IgD-negative memory B cell (primary cell): ENCODE measurements at regions not wholly inside any gene's neighbourhood (a gene's known extent, or its start where the extent isn't known, plus 50 kb on each side); places are given as distances from the start of the nearest gene placed in this dataset.

Experiments used
- H3K27ac Mint-ChIP-seq, 3 donors: one replicate each; pipeline ENCODE4 v1.8.0; 2020 to 2022; ENCODE audit warnings: mild to moderate bottlenecking in 3 of 3, mixed read lengths in 3 of 3, moderate library complexity in 1 of 3
- H3K27me3 Mint-ChIP-seq: one replicate; pipeline ENCODE4 v1.8.0; 2021; ENCODE audit warnings: mixed read lengths
- H3K36me3 Mint-ChIP-seq: one replicate; pipeline ENCODE4 v1.8.0; 2020; ENCODE audit warnings: mild to moderate bottlenecking, mixed read lengths
- H3K4me1 Mint-ChIP-seq, 3 donors: one replicate each; pipeline ENCODE4 v1.8.0; 2020 to 2022; ENCODE audit warnings: mixed read lengths in 3 of 3, mild to moderate bottlenecking in 1 of 3
- H3K4me3 Mint-ChIP-seq, 4 donors: one replicate each; pipeline ENCODE4 v1.8.0; 2020 to 2022; ENCODE audit warnings: mild to moderate bottlenecking in 4 of 4, mixed read lengths in 4 of 4, moderate library complexity in 3 of 4
- H3K9me3 Mint-ChIP-seq, 3 donors: one replicate each; pipeline ENCODE4 v1.8.0; 2020 to 2021; ENCODE audit warnings: mixed read lengths in 3 of 3, mild to moderate bottlenecking in 1 of 3

GRCh38 chr12:111310076-111310870 lies 58.6 kb downstream of the PHETA1 start:
- no peak overlapping the region for H3K4me3 Mint-ChIP-seq
- peaks cover 9% of the 10 kb centered on the region for H3K27me3 Mint-ChIP-seq
- H3K9me3 Mint-ChIP-seq: peaks cover 4 to 9% (median 6%) of the 10 kb centered on the region in 3 donors
- H3K4me1 Mint-ChIP-seq: peaks cover 0 to 3% (median 2%) of the 10 kb centered on the region in 3 donors
- no peak overlapping the region for H3K27ac Mint-ChIP-seq
- H3K36me3 Mint-ChIP-seq: no peaks in the 10 kb centered on the region

GRCh38 chr12:111309584-111309983 lies 59.3 kb downstream of the PHETA1 start:
- H3K4me1 Mint-ChIP-seq: peaks cover 0 to 3% (median 2%) of the 10 kb centered on the region in 3 donors
- peaks cover 9% of the 10 kb centered on the region for H3K27me3 Mint-ChIP-seq
- H3K9me3 Mint-ChIP-seq: peaks cover 7 to 13% (median 11%) of the 10 kb centered on the region in 3 donors
- H3K27ac Mint-ChIP-seq: no peak overlapping the region
- peak overlapping the region in 1 of 4 donors; percentile 15 for H3K4me3 Mint-ChIP-seq
- no peaks in the 10 kb centered on the region for H3K36me3 Mint-ChIP-seq

DNA sequence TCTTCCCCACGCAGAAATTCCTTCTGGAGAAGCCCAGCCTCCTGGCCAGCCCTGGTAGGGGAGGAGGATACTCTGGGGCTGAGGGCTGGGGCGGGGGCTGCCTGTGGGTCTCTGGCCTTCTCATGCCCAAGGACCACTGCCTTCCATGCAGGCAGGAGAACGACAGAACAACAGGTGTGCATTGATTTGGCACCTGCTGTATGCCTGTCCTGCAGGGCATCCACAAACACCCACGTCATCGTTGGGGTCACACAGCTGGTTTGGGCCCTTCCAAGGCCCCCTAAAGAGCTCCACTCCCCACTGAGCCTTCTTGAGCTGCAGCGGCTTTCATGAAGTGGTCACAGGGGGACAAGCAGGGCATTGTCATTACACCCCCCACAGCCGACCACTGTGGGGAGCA lies 60.4 kb downstream of the PHETA1 start:
- Mint-ChIP-seq H3K27me3 (peaks cover 1% of the 10 kb centered on the region), H3K9me3 (peaks cover 11 to 17% (median 16%) of the 10 kb centered on the region in 3 donors), H3K36me3 (no peaks in the 10 kb centered on the region), H3K4me1 (peaks cover 0 to 2% (median 0%) of the 10 kb centered on the region in 3 donors), H3K4me3 (no peak overlapping the region), H3K27ac (no peak overlapping the region)

GRCh38 chr12:111304642-111305071 lies 64.2 kb downstream of the PHETA1 start:
- Mint-ChIP-seq H3K4me3 (no peak overlapping the region), H3K4me1 (peaks cover 0 to 2% (median 0%) of the 10 kb centered on the region in 3 donors), H3K27ac (no peak overlapping the region), H3K9me3 (peaks cover 11 to 17% (median 16%) of the 10 kb centered on the region in 3 donors), H3K27me3 (no peaks in the 10 kb centered on the region), H3K36me3 (no peaks in the 10 kb centered on the region)

DNA sequence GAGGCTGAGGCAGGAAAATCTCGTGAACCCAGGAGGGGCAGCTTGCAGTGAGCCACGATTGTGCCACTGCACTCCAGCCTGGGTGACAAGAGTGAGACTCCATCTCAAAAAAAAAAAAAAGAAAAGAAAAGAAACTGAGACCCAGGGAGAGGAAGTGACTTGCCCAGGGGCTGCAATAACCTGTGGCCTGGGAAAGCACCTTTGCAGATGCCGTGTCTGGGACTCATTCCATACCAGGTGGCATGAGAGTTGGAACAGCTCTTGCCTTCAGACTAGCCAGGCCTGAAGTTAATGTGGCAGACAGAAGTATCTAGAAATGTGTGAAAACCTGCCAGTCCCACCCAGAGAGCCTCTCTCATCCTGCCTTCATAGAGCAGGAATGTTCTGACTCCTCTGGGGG lies 65.4 kb downstream of the PHETA1 start:
- Mint-ChIP-seq H3K4me3 (no peak overlapping the region), H3K27me3 (no peaks in the 10 kb centered on the region), H3K9me3 (peaks cover 11 to 17% (median 16%) of the 10 kb centered on the region in 3 donors), H3K4me1 (no peaks in the 10 kb centered on the region), H3K36me3 (no peaks in the 10 kb centered on the region), H3K27ac (no peak overlapping the region)

DNA sequence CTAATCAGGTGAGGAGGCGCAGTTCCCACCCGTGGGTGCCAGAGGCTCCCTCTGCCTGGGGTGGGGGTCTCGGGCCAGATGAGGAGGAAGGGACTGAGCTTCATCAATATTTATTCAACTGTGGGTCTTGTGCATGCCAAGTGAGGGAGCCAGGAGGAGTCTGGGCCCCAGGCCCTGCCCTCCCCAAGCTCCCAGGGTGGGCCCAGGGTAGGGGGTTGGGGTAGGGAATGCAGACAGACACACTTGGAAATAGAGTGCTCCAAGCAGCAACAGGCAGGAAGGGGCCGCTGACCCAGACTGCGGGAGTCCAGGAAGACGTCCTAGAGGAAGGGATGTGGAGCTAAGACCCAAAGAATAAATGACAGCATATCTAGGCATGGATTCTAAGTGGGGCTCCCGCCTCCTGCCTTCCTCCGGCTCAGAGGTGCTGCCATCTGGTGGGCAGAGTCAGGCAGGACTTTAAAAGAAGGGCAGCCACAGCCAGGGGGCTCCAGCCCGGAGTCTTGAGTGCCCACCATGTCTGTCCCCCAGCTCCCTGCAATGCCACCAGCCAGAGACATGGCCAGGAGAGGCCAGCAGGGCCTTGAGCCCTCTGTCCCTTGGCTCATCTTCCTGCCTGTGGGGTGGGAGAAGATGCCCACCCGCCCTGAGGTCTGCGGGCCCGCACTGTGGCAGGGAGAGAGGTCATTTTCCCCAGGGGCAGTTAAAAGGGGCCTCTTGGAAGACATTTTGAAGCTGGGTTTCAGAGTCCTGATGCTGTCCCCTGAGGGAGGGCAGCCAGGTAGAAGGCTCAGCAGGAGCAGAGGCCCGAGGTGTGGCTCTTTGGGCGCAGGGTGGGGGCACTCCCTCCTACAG lies 70.1 kb downstream of the PHETA1 start:
- no peak overlapping the region for H3K27ac Mint-ChIP-seq
- H3K4me3 Mint-ChIP-seq: peak overlapping the region in 1 of 4 donors; percentile 8
- no peaks in the 10 kb centered on the region for H3K4me1 Mint-ChIP-seq
- H3K27me3 Mint-ChIP-seq: peaks cover 3% of the 10 kb centered on the region
- peaks cover 0 to 4% (median 0%) of the 10 kb centered on the region in 3 donors for H3K9me3 Mint-ChIP-seq
- no peaks in the 10 kb centered on the region for H3K36me3 Mint-ChIP-seq

DNA sequence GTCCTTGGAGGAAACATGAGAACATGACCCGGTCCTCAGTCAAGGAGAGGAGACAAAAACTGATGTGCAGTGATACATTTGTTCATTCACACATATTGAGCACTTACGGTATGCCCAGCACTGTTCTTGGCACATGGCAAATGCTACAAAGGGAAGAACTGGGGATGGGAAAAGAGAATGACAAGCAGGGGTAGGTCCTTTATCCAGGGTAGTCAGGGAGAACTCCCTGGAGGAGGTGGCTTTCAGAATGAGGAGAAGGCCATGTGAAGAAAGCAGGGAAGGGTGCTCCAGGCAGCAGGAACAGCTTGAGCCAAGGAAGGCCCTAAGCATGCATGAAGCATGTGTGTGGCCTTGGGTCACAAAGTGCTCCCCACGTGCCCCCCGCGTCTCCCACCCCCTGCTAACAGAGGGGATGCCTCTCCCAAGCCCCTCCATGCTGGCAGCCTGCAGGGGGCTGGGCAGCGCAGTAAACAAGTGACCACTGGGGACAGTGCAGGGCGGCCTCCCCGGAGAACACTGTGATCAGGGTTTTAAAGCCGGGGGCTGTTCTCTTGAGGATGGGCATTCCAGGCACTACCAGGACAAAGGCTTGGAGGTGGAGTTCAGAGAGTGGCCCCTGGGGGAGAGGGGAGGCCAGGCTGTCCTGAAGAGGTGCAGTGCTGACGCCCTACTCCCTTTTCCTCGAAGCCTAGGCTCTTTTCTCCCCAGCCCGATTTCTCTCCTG lies 71.0 kb downstream of the PHETA1 start:
- Mint-ChIP-seq H3K27ac (no peak overlapping the region), H3K9me3 (peaks cover 0 to 2% (median 0%) of the 10 kb centered on the region in 3 donors), H3K36me3 (no peaks in the 10 kb centered on the region), H3K4me1 (no peaks in the 10 kb centered on the region), H3K4me3 (no peak overlapping the region), H3K27me3 (peaks cover 5% of the 10 kb centered on the region)

GRCh38 chr12:111296906-111297463 lies 71.9 kb downstream of the PHETA1 start:
- Mint-ChIP-seq H3K36me3 (no peaks in the 10 kb centered on the region), H3K4me1 (no peaks in the 10 kb centered on the region), H3K9me3 (peaks cover 0 to 2% (median 2%) of the 10 kb centered on the region in 3 donors), H3K27ac (no peak overlapping the region), H3K4me3 (no peak overlapping the region), H3K27me3 (peaks cover 5% of the 10 kb centered on the region)

DNA sequence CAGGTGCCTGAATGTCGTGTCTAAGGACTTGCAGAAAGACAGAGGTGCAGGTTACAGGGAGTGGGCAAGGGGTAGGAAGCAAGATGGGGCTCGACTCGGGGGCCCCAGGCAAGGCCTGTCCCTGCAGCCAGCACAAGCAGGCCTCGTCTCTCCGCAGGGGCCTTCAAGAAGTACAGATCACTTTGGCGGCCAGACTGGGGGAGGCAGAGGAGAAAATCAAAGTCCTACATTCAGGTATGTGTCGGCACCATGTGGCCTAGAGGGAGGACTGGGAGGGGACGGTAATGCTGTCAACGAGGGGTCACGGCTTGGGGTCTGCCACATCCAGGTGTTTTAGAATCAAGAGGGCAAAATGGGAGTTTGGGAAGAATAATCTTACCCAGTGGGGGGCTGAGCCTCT lies 73.7 kb downstream of the PHETA1 start:
- Mint-ChIP-seq H3K27ac (no peak overlapping the region), H3K4me3 (no peak overlapping the region), H3K27me3 (peaks cover 6% of the 10 kb centered on the region), H3K4me1 (no peaks in the 10 kb centered on the region), H3K9me3 (peaks cover 0 to 5% (median 4%) of the 10 kb centered on the region in 3 donors), H3K36me3 (no peaks in the 10 kb centered on the region)

DNA sequence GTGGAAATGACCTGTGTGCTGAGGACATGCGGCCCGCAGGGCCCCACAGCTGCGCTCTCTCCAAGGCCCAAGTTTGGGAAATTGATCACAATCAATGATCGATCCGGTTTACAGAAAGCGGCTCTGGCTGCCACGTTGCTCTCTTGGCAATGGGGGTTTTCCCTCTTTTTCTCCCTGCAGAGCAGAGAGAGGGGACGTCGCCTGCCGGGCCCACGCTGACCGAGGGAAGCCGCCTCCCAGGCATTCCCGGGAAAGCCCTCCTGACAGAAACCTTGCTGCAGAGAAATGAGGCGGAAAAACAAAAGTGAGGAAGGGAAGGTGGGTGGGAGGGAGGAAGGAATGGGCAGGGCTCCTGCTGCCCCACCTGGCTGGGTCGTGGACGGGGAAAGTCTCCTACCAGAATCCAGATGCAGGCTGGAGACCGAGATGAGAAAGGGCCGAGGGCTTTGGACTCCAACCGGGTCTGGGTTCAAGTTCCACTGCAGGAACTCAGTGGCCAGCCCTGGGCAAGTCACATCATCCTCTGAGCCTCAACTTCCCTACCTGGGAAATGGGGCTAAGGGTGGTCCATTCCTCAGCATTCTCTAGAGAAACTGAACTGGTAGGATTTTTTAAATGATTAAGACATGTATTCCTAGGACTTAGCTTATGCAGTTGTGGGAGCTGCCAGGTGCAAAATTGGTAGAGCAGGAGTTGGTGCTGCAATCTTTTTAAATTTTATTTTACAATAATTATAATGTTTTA lies 75.5 kb downstream of the PHETA1 start:
- H3K9me3 Mint-ChIP-seq: peaks cover 0 to 5% (median 4%) of the 10 kb centered on the region in 3 donors
- H3K4me3 Mint-ChIP-seq: no peak overlapping the region
- H3K27me3 Mint-ChIP-seq: peaks cover 6% of the 10 kb centered on the region
- H3K4me1 Mint-ChIP-seq: peaks cover 0 to 1% (median 0%) of the 10 kb centered on the region in 3 donors
- no peak overlapping the region for H3K27ac Mint-ChIP-seq
- H3K36me3 Mint-ChIP-seq: no peaks in the 10 kb centered on the region

DNA sequence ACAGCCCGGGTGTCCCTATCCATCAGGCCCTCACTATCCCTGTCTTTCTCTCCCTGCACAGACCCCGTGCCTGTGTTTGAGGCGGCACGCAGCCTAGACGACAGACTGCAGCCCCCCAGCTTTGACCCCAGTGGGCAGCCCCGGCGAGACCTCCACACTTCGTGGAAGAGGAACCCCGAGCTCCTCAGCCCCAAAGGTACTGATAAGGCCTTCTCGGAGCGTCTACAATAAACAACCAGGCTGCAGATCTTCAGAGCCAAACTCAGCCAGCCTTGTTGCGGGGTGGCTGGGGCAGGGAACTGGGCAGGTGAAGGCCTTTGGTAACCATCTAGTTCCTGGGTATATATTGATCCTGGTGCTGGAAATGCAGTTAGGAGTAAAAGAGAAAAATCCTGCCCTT lies 77.5 kb downstream of the PHETA1 start:
- H3K4me3 Mint-ChIP-seq: no peak overlapping the region
- H3K27ac Mint-ChIP-seq: no peak overlapping the region

DNA sequence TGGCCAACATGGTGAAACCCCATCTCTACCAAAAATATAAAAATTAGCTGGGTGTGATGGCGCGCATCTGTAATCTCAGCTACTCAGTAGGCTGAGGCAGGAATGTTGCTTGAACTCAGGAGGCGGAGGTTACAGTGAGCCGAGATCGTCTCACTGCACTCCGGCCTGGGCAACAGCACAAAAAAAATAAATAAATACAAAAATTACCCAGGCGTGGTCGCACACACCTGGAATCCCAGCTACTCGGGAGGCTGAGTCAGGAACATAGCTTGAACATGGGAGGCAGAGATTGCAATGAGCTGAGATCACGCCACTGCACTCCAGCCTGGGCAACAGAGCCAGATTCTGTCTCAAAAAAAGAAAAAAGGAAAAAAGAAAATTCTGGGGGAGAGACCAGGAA lies 80.1 kb downstream of the PHETA1 start:
- no peak overlapping the region for H3K27ac Mint-ChIP-seq
- H3K36me3 Mint-ChIP-seq: no peaks in the 10 kb centered on the region
- H3K27me3 Mint-ChIP-seq: peaks cover 3% of the 10 kb centered on the region
- peaks cover 0 to 1% (median 0%) of the 10 kb centered on the region in 3 donors for H3K4me1 Mint-ChIP-seq
- peaks cover 0 to 5% (median 2%) of the 10 kb centered on the region in 3 donors for H3K9me3 Mint-ChIP-seq
- H3K4me3 Mint-ChIP-seq: no peak overlapping the region

More for the DNA sequence above, 77.5 kb downstream of the PHETA1 start:
- H3K9me3 Mint-ChIP-seq: peaks cover 0 to 5% (median 4%) of the 10 kb centered on the region in 3 donors
- H3K4me1 Mint-ChIP-seq: peaks cover 0 to 1% (median 0%) of the 10 kb centered on the region in 3 donors
- no peaks in the 10 kb centered on the region for H3K36me3 Mint-ChIP-seq
- H3K27me3 Mint-ChIP-seq: peaks cover 3% of the 10 kb centered on the region

DNA sequence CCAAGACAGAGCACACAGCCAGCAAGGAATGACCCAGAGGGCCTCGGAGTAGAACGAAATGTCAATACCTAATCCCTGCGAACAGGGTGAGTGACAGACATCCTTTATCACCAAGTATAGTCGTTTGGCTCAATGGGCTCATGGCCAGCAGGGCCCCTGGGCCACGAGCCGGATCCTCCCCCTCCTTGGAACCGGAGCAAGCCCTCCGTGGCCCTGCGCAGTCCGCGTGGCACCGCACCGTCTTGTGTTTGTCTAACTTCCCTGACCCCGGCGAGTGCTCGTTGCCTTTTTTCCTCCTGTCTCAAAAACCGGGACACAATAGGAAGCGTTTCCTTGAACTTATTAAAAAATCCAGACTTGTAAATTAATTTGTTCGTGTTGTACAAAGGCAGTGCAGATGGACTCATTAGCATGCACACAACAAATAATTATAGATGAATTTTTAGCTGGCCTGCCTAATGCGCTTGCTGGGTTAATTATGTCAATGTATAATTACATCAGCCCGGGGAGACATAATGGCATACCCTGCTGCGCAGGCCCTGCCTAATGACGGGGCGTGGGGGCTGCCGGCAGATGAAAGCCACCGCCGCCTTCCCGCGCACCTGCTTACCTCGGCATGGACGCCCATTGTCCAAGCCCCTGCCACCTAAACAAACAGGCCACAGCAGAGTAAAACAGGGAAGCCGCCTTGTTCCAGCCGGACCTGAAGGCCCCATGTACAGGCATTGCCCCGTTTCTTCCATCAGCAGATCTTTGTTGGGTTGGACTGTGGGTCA lies 81.6 kb downstream of the PHETA1 start:
- H3K27me3 Mint-ChIP-seq: peaks cover 2% of the 10 kb centered on the region
- peaks cover 0 to 1% (median 0%) of the 10 kb centered on the region in 3 donors for H3K4me1 Mint-ChIP-seq
- no peak overlapping the region for H3K4me3 Mint-ChIP-seq
- H3K9me3 Mint-ChIP-seq: peaks cover 0 to 5% (median 2%) of the 10 kb centered on the region in 3 donors
- no peak overlapping the region for H3K27ac Mint-ChIP-seq
- H3K36me3 Mint-ChIP-seq: no peaks in the 10 kb centered on the region
